ENCODE measurements at regions not wholly inside any gene's neighbourhood (a gene's known extent, or its start where the extent isn't known, plus 50 kb on each side); places are given as distances from the start of the nearest gene placed in this dataset.

DNA sequence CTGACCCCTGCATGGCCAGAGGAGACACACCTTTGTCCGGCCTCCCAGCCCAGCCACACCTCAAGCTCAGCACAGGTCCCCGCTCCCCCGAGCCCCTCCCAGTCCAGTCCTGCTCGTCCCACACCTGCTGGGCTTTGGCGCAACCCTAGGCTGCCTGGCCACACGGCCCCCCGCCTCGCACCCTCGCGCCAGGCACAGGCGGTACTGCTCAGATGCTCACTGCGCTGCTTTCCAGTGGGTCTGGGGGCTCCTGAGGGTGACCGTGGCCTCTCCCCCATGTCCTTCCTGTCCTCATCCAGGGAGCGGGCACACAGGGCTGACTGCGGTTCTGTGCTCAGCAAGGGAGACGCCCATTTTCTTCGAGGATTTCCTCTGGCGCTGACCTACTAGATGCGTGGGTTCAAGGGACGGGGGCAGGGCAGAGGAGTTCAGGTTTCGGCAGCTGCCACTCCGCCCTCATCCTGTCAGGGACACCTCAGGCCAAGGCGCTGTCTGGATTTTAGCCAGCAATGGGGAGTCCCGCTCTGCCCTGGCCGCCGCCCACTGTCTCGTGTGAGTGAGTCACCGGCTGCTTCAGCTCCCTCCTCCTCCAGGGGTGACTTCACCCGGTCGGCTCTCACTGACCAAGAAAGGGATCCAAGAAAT lies 118.0 kb upstream of the ZNF469 start:
- no peak for TF ChIP-seq POLR2A (IDR thresholded peaks at IDR 0.05)
- TF ChIP-seq, protein P1, sequence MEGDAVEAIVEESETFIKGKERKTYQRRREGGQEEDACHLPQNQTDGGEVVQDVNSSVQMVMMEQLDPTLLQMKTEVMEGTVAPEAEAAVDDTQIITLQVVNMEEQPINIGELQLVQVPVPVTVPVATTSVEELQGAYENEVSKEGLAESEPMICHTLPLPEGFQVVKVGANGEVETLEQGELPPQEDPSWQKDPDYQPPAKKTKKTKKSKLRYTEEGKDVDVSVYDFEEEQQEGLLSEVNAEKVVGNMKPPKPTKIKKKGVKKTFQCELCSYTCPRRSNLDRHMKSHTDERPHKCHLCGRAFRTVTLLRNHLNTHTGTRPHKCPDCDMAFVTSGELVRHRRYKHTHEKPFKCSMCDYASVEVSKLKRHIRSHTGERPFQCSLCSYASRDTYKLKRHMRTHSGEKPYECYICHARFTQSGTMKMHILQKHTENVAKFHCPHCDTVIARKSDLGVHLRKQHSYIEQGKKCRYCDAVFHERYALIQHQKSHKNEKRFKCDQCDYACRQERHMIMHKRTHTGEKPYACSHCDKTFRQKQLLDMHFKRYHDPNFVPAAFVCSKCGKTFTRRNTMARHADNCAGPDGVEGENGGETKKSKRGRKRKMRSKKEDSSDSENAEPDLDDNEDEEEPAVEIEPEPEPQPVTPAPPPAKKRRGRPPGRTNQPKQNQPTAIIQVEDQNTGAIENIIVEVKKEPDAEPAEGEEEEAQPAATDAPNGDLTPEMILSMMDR (IDR thresholded peaks at IDR 0.05): no peak
